MCF 10A (cell line): ENCODE measurements at regions not wholly inside any gene's neighbourhood (a gene's known extent, or its start where the extent isn't known, plus 50 kb on each side); places are given as distances from the start of the nearest gene placed in this dataset.

ENCODE experiments used
- BruUV-seq: library from RNA; stranded (reverse); fragments of 400-500 nt; replicated peaks from 2 replicates; lab custom pipeline; 2021; lab: Mats Ljungman, UMichigan
- CTCF ChIA-PET: fragments of 300-600 bp; sonication (Branson Sonifier 250); formaldehyde crosslinking; extraction: SDS; loops from one replicate; lab custom pipeline; 2021; ENCODE audit warnings: antibody characterized with exemption, inconsistent platforms; lab: Yijun Ruan, JAX
- POLR2A ChIA-PET: fragments of 300-600, 350-650 bp; sonication (Branson Sonifier 250); formaldehyde crosslinking; extraction: SDS; loops from one replicate; lab custom pipeline; 2020; ENCODE audit warnings: antibody characterized with exemption, inconsistent platforms; lab: Yijun Ruan, JAX
- DNase-seq: peaks from one replicate; pipeline ENCODE4 v3.0.0-alpha.2; 2018; ENCODE audit not compliant: unreplicated experiment
- H3K27ac Mint-ChIP-seq: one replicate; pipeline ENCODE4 v1.8.0; 2022; ENCODE audit warnings: mild to moderate bottlenecking, low read depth, mixed read lengths; ENCODE audit not compliant: unreplicated experiment
- H3K27me3 Mint-ChIP-seq: one replicate; pipeline ENCODE4 v1.8.0; 2022; ENCODE audit warnings: mixed read lengths; ENCODE audit not compliant: insufficient read depth, unreplicated experiment
- H3K36me3 Mint-ChIP-seq: one replicate; pipeline ENCODE4 v1.8.0; 2022; ENCODE audit warnings: mild to moderate bottlenecking, moderate library complexity, mixed read lengths; ENCODE audit not compliant: insufficient read depth, unreplicated experiment
- H3K4me1 Mint-ChIP-seq: one replicate; pipeline ENCODE4 v1.8.0; 2022; ENCODE audit warnings: mixed read lengths; ENCODE audit not compliant: insufficient read depth, unreplicated experiment
- H3K4me3 Mint-ChIP-seq: one replicate; pipeline ENCODE4 v1.8.0; 2022; ENCODE audit warnings: mild to moderate bottlenecking, moderate library complexity, mixed read lengths; ENCODE audit not compliant: unreplicated experiment
- H3K9me3 Mint-ChIP-seq: one replicate; pipeline ENCODE4 v1.8.0; 2022; ENCODE audit warnings: mixed read lengths; ENCODE audit not compliant: unreplicated experiment
- intact Hi-C: fragments of 100-400 bp; cut with micrococcal nuclease; formaldehyde crosslinking; loops from 2 replicates; pipeline ENCODE4 v1.14.1; 2022
- TF ChIP-seq, protein P1 (sequence below): fragments of 200-600 bp; IDR thresholded peaks from one replicate; pipeline ENCODE4 v1.8.0; 2022; ENCODE audit warnings: antibody characterized with exemption, mild to moderate bottlenecking; ENCODE audit not compliant: unreplicated experiment

DNA sequence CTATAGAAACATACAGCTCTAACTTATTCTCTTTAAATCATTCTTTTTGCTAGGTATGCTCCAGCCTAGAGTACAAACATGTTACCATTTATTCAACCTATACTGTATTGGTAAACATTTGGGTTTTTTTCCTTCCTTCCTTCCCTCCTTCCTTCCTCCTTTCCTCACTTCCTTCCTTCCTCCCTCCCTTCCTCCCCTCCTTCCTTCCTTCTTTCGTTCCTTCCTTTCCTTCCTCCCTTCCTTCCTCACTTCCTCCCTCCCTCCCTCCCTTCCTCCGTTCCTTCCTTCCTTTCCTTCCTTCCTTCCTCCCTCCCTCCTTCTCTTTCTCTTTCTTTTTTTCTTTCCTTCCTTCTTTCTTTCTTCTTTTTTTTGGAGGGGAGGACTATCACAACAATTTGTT, 286.7 kb upstream of the PRKCQ start:
- Mint-ChIP-seq H3K4me1 (no peaks in the 10 kb centered on the region), H3K27me3 (no peaks in the 10 kb centered on the region), H3K27ac (no peak overlapping the region), H3K4me3 (no peak overlapping the region), H3K9me3 (no peaks in the 10 kb centered on the region), H3K36me3 (no peaks in the 10 kb centered on the region)
- DNase-seq, result no peak
- POLR2A ChIA-PET, result no interaction called here
- intact Hi-C loops, result no loop called here
- CTCF ChIA-PET, result no interaction called here
- TF ChIP-seq, protein P1, sequence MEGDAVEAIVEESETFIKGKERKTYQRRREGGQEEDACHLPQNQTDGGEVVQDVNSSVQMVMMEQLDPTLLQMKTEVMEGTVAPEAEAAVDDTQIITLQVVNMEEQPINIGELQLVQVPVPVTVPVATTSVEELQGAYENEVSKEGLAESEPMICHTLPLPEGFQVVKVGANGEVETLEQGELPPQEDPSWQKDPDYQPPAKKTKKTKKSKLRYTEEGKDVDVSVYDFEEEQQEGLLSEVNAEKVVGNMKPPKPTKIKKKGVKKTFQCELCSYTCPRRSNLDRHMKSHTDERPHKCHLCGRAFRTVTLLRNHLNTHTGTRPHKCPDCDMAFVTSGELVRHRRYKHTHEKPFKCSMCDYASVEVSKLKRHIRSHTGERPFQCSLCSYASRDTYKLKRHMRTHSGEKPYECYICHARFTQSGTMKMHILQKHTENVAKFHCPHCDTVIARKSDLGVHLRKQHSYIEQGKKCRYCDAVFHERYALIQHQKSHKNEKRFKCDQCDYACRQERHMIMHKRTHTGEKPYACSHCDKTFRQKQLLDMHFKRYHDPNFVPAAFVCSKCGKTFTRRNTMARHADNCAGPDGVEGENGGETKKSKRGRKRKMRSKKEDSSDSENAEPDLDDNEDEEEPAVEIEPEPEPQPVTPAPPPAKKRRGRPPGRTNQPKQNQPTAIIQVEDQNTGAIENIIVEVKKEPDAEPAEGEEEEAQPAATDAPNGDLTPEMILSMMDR, result no peak
- BruUV-seq, result no TSS peak

DNA sequence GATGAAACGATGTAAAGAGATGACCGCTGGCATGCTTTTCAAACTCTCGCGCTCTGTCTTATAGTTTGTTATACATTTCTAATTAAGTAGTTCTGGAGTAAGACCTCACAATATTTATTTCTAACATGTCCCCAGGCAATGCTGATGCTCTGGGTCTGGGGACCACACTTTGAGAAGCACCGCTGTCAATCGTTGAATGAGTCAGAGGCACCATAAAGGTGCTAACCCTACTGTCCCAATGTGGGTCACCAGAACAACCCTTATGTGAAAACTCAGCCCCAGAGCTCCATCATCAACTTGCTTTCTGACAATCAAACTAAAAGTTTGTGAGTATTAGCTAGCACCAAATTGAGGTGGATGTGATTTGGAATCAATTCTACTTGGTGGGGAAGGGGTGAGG, 284.1 kb upstream of the PRKCQ start:
- intact Hi-C loops, result no loop called here
- ChIA-PET CTCF (interaction anchor here (0.6 kb wide), 1 partner anchor 16 kb away, joined by 3 read pairs; no protein-coding TSS in a partner anchor), POLR2A (no interaction called here)
- H3K4me3 Mint-ChIP-seq, result no peak overlapping the region
- H3K9me3 Mint-ChIP-seq, result no peaks in the 10 kb centered on the region
- no peaks in the 10 kb centered on the region for H3K27me3 Mint-ChIP-seq
- no peak for DNase-seq
- H3K4me1 Mint-ChIP-seq, result no peaks in the 10 kb centered on the region
- H3K36me3 Mint-ChIP-seq, result no peaks in the 10 kb centered on the region
- TF ChIP-seq, protein P1, result no peak
- no peak overlapping the region for H3K27ac Mint-ChIP-seq
- no TSS peak for BruUV-seq

DNA sequence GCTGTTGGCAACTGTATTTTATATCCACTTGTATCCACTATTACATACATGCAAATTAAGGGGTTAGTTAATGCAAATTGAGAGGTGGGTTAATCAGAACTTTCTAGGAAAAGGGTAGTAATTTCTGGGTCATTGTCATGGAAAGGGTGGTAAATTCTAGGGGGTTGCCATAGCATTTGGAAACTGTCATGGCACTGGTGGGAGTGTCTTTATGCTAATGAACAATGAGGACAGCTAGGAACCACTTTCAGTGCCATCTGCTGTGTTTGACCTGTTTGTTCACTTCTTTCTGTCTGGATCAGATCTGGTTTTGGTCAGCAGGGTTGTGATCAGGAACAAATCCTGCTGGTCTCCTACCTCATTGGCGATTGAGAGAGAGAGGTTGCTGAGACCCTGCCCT, 283.3 kb upstream of the PRKCQ start:
- no peak for DNase-seq
- CTCF ChIA-PET, result interaction anchor here (0.8 kb wide), 1 partner anchor 18 kb away, joined by 3 read pairs; no protein-coding TSS in a partner anchor
- Mint-ChIP-seq H3K27ac (no peak overlapping the region), H3K36me3 (no peaks in the 10 kb centered on the region), H3K9me3 (no peaks in the 10 kb centered on the region), H3K4me1 (no peaks in the 10 kb centered on the region), H3K27me3 (no peaks in the 10 kb centered on the region), H3K4me3 (no peak overlapping the region)
- POLR2A ChIA-PET, result no interaction called here
- no TSS peak for BruUV-seq
- TF ChIP-seq, protein P1, result no peak
- intact Hi-C loops, result no loop called here

DNA sequence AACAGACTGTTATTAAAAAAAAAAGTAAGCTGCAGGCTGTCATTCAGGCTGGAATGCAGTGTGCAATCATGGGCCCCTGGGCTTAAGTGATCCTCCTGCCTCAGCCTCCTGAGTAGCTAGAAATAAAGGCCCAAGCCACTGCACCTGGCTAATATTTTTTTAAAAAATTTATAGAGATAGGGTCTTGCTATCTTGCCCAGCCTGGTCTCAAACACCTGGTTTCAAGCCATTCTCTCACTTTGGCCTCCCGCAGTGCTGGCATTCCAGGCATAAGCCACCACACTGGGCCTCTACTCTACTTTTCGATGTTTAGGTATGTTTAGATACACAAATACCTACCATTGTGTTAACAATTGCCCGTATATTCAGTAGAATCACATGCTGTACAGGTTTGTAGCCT, 270.4 kb upstream of the PRKCQ start:
- intact Hi-C loops, result no loop called here
- TF ChIP-seq, protein P1, result no peak
- ChIA-PET POLR2A (interaction anchor here (0.6 to 1.4 kb wide), 6 partner anchors 24 to 803 kb away, joined by 3 to 4 read pairs (median 3); no protein-coding TSS in a partner anchor), CTCF (interaction anchor here (1.3 kb wide), 1 partner anchor 181 kb away, joined by 4 read pairs; no protein-coding TSS in a partner anchor)
- Mint-ChIP-seq H3K36me3 (no peaks in the 10 kb centered on the region), H3K4me3 (no peak overlapping the region), H3K9me3 (no peaks in the 10 kb centered on the region), H3K27me3 (no peaks in the 10 kb centered on the region), H3K27ac (no peak overlapping the region), H3K4me1 (no peaks in the 10 kb centered on the region)
- DNase-seq, result no peak
- BruUV-seq, result no TSS peak
